Iris pigment epithelial cell (primary cell): ENCODE measurements at regions not wholly inside any gene's neighbourhood (a gene's known extent, or its start where the extent isn't known, plus 50 kb on each side); places are given as distances from the start of the nearest gene placed in this dataset.
A peak's percentile ranks its signal among the peaks of the same experiment; 100 is the strongest.
"Not testable (repeated sequence)": the region's sequence is repeated elsewhere in the genome, so short reads cannot be mapped to it uniquely, and the experiment has no call there.

Source experiments
- DNase-seq: peaks from one replicate; pipeline ENCODE4 v3.0.0-alpha.2; 2011; ENCODE audit warnings: low read depth

DNA sequence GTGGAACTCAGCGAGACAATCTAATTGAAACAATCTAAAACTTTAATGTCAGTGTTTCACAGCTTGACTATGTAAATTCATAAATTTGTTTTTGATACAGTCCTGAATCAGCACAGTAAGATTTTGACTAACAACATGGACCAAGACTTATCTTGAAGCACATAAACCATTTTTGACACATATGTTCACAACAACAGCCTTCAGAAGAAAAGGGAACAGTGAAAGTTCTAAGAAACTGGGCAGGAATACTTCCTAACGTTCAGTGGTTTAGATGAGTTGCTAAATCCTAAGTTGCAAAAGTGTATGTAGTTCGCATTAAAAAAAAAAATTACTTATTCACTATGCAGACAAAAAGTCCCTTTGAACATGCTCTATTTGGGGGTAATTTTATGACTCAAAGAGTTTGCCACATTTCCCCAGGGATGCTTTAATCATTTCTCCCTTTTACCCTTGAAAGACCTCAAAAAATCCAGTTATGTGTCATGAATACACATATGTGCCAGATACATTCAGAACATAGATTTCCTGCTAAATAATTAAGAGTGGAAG, 120.2 kb downstream of the MRPL39 start:
- no peak for DNase-seq

DNA sequence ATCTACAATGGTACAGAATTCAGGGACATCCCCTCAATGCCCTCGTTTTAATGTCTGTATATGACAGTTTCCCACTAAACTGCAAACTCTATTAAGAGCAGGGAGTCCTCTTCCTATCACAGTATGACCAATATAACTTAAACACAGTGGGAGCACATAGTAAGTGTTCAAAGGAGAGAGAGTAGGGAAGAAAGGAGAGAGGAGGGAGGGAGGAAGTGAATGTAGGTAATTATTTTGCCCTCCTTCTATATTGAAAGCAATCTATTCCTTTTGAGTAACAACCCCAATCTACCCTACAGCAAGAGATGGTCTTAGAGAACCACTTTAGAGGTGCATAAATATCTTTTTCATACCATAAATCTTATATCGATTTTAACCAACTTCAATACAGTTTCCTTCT, 121.4 kb downstream of the MRPL39 start:
- DNase-seq = no peak

DNA sequence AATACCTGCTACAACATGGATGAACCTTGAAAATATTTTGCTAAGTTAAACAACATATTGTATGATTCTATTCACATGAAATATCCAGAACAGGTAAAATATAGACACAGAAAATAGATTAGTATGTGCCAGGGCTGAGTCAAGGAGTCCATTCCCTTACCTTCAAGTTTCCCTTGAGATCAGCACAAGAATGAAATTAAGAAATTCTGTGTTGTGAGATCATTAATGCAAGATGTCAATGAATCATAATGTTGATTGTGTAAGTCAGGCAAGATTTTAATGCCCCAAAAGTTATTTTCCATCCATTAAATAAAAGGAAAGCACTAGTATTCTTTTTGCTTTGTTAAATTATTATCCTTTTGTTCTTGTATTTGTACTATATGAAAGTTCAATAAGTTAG, 139.4 kb downstream of the MRPL39 start:
- no peak for DNase-seq

- DNase-seq = not testable (repeated sequence)
These were observed 140.2 kb downstream of the MRPL39 start for GRCh38 chr21:25467071-25467470.

GRCh38 chr21:25466470-25466869, 140.8 kb downstream of the MRPL39 start:
- no peak for DNase-seq

DNA sequence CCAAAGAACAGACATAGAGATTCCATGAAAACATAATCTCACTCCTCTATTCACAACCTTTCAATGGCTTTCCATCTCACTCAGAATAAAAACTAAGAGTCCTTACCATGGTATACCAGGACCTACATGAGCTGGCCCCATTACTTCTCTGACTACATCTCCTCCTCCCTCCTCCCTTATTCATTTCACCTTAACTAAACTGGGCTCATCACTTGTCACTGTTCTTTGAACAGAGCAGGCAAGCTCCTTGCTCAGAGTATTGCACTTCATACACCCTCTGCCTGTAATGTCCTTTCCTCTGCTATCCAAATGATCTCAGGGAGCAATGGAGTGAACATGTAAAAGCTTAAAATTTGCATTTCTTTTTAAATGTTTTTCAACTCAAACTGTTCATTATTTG, 142.0 kb downstream of the MRPL39 start:
- DNase-seq = no peak

- DNase-seq = peak; percentile 8
These were observed 143.0 kb downstream of the MRPL39 start for GRCh38 chr21:25464275-25464674.

GRCh38 chr21:25462517-25462971, 144.7 kb downstream of the MRPL39 start:
- DNase-seq = no peak

DNA sequence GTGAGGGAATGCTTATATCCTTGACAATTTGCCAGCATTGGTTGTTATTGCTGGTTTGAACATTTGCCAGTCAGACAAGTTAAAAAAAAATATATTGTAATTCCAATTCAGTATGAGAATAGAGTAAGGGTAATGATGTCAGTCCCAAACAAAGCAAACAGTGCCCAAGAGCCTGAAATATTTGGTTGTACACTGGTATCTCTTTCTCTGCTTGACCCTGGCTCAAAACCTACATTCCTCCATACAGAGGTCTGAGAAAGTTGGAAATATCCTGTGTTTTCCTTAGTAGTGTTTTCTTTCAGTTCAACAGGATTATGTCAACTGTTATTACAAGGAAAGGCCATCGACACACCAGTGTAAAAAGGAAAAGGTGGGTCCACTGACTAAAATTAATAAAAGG, 145.6 kb downstream of the MRPL39 start:
- no peak for DNase-seq

GRCh38 chr21:25459993-25460392, 147.3 kb downstream of the MRPL39 start:
- DNase-seq = no peak

DNA sequence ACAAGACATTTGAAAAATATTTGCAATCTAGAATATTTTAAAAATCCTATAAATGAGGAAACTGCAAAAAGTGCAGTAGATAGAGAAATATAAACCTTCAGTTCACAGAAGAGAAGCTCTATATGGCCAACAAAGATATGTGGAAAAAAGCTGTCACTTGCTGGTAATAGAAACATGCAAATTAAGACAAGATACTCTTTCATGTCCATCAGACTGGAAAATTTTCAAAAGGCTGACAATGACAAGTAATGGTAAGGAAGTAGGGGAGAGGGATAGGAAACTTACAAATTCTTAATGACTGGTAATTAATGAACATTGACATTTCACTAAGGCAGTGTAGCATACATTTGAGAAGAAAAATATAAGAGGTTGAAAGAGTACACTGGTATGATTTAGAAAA, 147.9 kb downstream of the MRPL39 start:
- no peak for DNase-seq

GRCh38 chr21:25458484-25458883, 148.8 kb downstream of the MRPL39 start:
- no peak for DNase-seq

- no peak for DNase-seq
These were observed 149.3 kb downstream of the MRPL39 start for GRCh38 chr21:25457946-25458345.

DNA sequence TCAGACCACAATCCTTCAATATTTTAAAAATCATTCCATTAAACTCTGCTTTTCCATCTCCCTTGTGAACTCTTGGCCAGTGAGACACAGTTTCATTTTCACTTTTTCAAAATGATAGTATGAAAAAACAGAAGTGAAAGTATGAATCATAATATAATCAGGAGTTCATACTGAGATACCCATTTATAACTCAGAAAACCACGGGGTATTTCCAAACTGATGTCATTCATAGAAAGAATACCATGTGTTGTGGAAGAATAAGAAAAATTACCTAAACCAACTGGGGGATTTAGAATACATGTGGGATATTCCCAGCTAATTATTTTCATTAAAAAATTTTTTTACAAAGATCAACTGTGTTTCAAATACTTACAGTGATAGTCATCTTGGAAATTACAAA, 149.9 kb downstream of the MRPL39 start:
- peak; percentile 87 for DNase-seq

- DNase-seq = peak; percentile 39
These were observed 150.6 kb downstream of the MRPL39 start for GRCh38 chr21:25456672-25457071.

DNA sequence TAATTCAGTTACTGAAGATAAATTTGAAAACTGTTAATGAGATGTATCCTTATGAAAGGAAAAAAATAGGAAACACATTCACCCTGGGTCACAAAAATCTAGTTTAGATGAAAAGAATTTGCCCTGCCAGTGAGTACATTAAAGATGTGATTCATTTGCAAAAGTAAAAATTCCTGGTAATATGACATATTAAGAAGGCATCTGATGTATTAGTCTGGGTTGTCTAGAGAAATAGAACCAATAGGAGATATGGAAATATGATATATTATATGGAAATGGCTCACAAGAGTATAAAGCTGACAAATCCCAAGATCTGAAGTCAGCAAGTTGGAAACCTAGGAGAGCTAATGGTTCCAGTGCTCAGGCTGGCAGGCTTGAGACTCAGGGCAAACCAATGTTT, 153.8 kb downstream of the MRPL39 start:
- peak; percentile 29 for DNase-seq

DNA sequence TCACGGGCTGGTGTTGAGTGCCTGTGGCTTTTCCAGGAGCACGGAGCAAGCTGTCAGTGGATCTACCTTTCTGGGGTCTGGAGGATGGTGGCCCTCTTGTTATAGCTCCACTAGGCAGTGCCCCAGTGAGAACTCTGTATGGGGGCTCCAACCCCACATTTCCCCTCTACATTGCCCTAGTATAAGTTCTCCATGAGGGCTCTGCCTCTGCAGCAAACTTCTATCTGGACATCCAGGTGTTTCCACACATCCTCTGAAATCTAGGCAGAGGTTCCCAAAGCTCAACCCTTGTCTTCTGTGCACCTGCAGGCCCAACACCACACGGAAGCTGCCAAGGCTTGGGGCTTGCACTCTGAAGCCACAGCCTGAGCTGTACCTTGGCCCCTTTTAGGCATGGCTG, 157.3 kb downstream of the MRPL39 start:
- no peak for DNase-seq

DNA sequence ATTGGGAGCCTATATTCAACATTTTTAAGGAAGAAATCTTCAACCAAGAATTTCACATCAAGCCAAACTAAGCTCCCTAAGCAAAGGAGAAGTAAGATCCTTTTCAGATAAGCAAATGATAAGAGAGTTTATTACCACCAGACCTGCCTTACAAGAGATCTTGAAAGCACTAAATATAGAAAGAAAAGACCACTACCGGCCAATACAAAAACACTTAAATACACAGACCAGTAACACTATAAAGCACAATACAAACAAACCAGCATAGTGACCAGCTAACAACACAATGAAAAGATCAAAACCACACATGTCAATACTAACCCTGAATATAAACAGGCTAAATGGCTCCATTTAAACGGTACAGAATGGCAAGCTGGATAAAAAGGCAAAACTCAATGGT, 165.4 kb downstream of the MRPL39 start:
- DNase-seq = no peak

GRCh38 chr21:25437465-25437864, 169.8 kb downstream of the MRPL39 start:
- DNase-seq = not testable (repeated sequence)

GRCh38 chr21:25428537-25428936, 178.7 kb downstream of the MRPL39 start:
- peak; percentile 7 for DNase-seq

DNA sequence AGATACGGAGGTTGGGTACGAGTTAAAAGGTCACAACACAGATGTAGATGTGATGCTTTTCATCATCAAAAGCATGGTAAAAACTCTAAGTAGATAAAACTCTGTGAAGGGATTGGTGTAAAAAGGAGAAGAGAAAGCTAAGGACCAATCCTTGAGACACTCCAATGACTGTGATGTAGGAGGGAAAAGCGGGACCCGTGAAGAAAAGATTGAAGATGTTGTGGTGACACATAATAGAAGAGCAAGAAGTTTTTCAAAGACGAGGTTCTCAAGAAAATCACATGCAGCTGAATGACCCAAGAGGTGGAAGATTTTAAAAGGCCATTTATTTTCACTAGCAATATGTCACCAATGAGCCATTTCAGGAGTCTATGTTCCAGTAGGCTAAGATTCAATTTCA, 179.5 kb downstream of the MRPL39 start:
- no peak for DNase-seq

DNA sequence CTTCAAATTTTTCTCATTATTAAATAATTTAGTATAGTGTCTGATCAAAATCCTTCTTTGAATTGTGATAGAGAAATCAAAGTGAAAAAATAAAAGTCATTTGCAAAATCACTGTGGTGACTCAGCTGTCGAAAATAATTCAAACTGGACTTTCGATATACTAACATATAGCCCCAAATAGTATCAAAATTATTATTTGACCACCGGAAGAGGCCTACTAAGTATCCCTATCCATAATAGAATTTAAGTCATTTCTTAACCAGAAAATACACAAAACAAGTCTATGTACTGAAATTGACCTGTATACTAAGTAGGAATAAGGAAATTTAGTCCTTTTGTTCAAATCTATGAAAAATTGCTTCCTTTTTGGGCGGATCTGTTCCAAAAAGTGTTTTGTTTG, 180.7 kb downstream of the MRPL39 start:
- no peak for DNase-seq

DNA sequence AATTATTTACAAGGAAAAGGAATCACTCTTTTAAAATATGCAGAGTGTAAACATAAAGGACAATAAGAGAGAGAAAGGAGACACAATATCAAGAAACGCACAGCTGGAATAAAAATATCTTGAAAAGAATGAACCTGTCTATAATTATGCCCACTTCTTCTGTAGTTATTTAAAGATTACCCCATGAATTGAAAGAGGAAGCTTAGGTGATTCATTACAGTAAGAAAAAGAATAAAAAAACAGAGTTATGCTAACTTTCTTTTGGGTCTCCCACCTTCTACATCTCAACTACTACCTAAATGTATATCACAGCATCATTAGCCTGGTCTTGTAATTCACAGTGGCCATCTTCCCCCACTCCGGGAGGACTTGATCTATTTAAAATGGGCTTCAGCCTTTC, 182.1 kb downstream of the MRPL39 start:
- DNase-seq = no peak

DNA sequence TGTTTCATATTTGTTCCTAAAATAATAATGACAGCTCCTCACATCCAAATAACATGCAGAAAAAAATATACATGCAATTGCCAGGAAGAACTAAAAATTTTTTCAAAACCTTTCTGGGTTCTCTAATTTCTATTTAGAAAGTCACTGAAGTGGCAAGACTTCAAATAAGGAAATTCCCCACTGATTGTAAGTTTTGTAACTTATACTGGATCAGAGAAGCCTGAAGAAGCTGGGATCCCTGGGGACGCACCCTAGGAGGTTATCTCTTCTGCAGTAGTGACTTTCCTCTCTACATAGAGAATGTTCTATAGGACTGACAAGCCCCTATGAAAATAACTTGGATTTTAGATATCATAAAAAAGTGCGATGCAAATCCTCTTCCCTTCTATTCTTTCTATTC, 182.6 kb downstream of the MRPL39 start:
- DNase-seq = no peak

DNA sequence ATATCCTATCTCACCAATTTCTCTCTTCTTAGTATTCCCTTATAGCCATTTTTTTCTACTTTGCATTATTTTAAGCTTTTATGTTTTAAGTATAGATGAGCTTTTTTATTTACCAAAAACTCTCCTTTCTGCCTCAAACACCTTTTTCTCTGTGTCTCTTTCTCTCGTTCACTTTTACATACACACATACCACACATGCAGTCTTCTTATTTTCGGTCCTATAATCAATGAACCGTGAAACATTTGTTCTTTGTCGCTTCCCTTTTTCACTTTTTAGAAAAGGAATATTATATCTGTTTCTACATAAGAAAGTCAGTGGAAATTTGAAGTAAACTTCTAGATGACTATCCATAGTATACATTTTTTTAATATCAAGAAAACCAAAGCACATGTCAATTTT, 183.2 kb downstream of the MRPL39 start:
- no peak for DNase-seq
